ENCODE measurements at regions not wholly inside any gene's neighbourhood (a gene's known extent, or its start where the extent isn't known, plus 50 kb on each side); places are given as distances from the start of the nearest gene placed in this dataset.

- H3K27ac ChIP-seq: peak overlapping the region; percentile 87
- peaks cover 27% of the 10 kb centered on the region for H3K4me1 ChIP-seq (ENCODE audit: insufficient read depth)
- H2AFZ ChIP-seq: peak overlapping the region; percentile 15
- WGBS (ENCODE audit: low lambda C conversion rate, missing lambda C conversion rate): 35% methylated on average over 13 of the region's 13 CpGs
- H3K9me2 ChIP-seq (replicated peaks; ENCODE audit: insufficient read depth): no peaks in the 10 kb centered on the region
- H3K4me2 ChIP-seq: peak overlapping the region; percentile 48
- H3K79me2 ChIP-seq: no peaks in the 10 kb centered on the region
- no peaks in the 10 kb centered on the region for H3K9me3 ChIP-seq (ENCODE audit: low read depth)
- DNase-seq (ENCODE audit: low spot score): peak; percentile 89
- H3K4me3 ChIP-seq: no peak overlapping the region
- TF ChIP-seq CTCF (IDR thresholded peaks at IDR 0.05; ENCODE audit: poor library complexity): peak; percentile 79
- no peak for TF ChIP-seq EZH2 (IDR thresholded peaks at IDR 0.05; ENCODE audit: borderline replicate concordance)
- no peaks in the 10 kb centered on the region for H4K20me1 ChIP-seq (ENCODE audit: insufficient read depth, poor library complexity, severe bottlenecking)
- H3K36me3 ChIP-seq (replicated peaks; ENCODE audit: insufficient read depth, low read depth): no peaks in the 10 kb centered on the region
- H3K27me3 ChIP-seq: no peaks in the 10 kb centered on the region
Observed at GRCh38 chr6:22828179-22829062, 259.1 kb downstream of the HDGFL1 start.

GRCh38 chr6:22829070-22829469 lies 259.7 kb downstream of the HDGFL1 start:
- no peak for DNase-seq (ENCODE audit: low spot score)
- Histone ChIP-seq H2AFZ (peak overlapping the region; percentile 15), H3K4me1 (ENCODE audit: insufficient read depth) (peaks cover 27% of the 10 kb centered on the region), H3K9me3 (ENCODE audit: low read depth) (no peaks in the 10 kb centered on the region), H3K27ac (peak overlapping the region; percentile 82), H4K20me1 (ENCODE audit: insufficient read depth, poor library complexity, severe bottlenecking) (no peaks in the 10 kb centered on the region), H3K9me2 (replicated peaks; ENCODE audit: insufficient read depth) (no peaks in the 10 kb centered on the region), H3K4me3 (no peak overlapping the region), H3K27me3 (no peaks in the 10 kb centered on the region), H3K36me3 (replicated peaks; ENCODE audit: insufficient read depth, low read depth) (no peaks in the 10 kb centered on the region), H3K79me2 (no peaks in the 10 kb centered on the region), H3K4me2 (peak overlapping the region; percentile 48)
- no peak for TF ChIP-seq EZH2phosphoT487 (IDR thresholded peaks at IDR 0.05; ENCODE audit: low read depth, severe bottlenecking, unreplicated experiment)
- no peak for TF ChIP-seq CTCF (IDR thresholded peaks at IDR 0.05; ENCODE audit: poor library complexity)
- TF ChIP-seq EZH2 (IDR thresholded peaks at IDR 0.05; ENCODE audit: borderline replicate concordance): no peak

GRCh38 chr6:22830463-22830862 lies 261.1 kb downstream of the HDGFL1 start:
- Histone ChIP-seq H3K4me1 (ENCODE audit: insufficient read depth) (peaks cover 27% of the 10 kb centered on the region), H3K27me3 (no peaks in the 10 kb centered on the region), H3K4me2 (no peak overlapping the region), H3K36me3 (replicated peaks; ENCODE audit: insufficient read depth, low read depth) (no peaks in the 10 kb centered on the region), H3K9me2 (replicated peaks; ENCODE audit: insufficient read depth) (no peaks in the 10 kb centered on the region), H3K27ac (no peak overlapping the region), H3K79me2 (no peaks in the 10 kb centered on the region), H2AFZ (no peak overlapping the region), H3K4me3 (no peak overlapping the region), H3K9me3 (ENCODE audit: low read depth) (no peaks in the 10 kb centered on the region), H4K20me1 (ENCODE audit: insufficient read depth, poor library complexity, severe bottlenecking) (no peaks in the 10 kb centered on the region)
- no peak for TF ChIP-seq EZH2phosphoT487 (IDR thresholded peaks at IDR 0.05; ENCODE audit: low read depth, severe bottlenecking, unreplicated experiment)
- no peak for TF ChIP-seq CTCF (IDR thresholded peaks at IDR 0.05; ENCODE audit: poor library complexity)
- no peak for TF ChIP-seq EZH2 (IDR thresholded peaks at IDR 0.05; ENCODE audit: borderline replicate concordance)
- 91% methylated on average over 3 of the region's 3 CpGs for WGBS (ENCODE audit: low lambda C conversion rate, missing lambda C conversion rate)
- DNase-seq (ENCODE audit: low spot score): no peak
